Esophagus squamous epithelium (tissue), 5 donors: ENCODE measurements at regions not wholly inside any gene's neighbourhood (a gene's known extent, or its start where the extent isn't known, plus 50 kb on each side); places are given as distances from the start of the nearest gene placed in this dataset.

Source experiments
- DNase-seq: peaks from one replicate; lab custom pipeline; 2025; lab: John Stamatoyannopoulos, UW
- H3K27ac ChIP-seq, 4 donors: fragments of 200-600 bp; sonication (generic); one replicate each; pipeline ENCODE4 v1.5.1; 2016 to 2019; ENCODE audit warnings: mild to moderate bottlenecking in 1 of 4
- H3K27me3 ChIP-seq, 4 donors: fragments of 200-600 bp; sonication (generic); 1 replicate in 3 of 4; 2 replicates in 1 of 4; pipeline versions ENCODE4 v1.5.1 to v1.6.0; 2017 to 2021; ENCODE audit warnings: antibody characterized with exemption in 1 of 4
- H3K36me3 ChIP-seq, 3 donors: fragments of 200-600 bp; sonication (generic); one replicate each; pipeline ENCODE4 v1.5.1; 2016 to 2019
- H3K4me1 ChIP-seq, 3 donors: fragments of 200-600 bp; sonication (generic); one replicate each; pipeline ENCODE4 v1.5.1; 2017 to 2019
- H3K4me3 ChIP-seq, 4 donors: fragments of 200-600 bp; sonication (generic); 1 replicate in 3 of 4; 2 replicates in 1 of 4; pipeline ENCODE4 v1.5.1; 2016 to 2019; ENCODE audit warnings: mild to moderate bottlenecking in 2 of 4, moderate library complexity in 1 of 4
- H3K9me3 ChIP-seq, 3 donors: fragments of 200-600 bp; sonication (generic); one replicate each; pipeline ENCODE4 v1.5.1; 2016 to 2019
- POLR2A ChIP-seq, 4 donors: fragments of 450-650 bp; IDR thresholded peaks; one replicate each; pipeline ENCODE4 v1.6.1; 2017; ENCODE audit warnings: antibody characterized with exemption in 4 of 4, mild to moderate bottlenecking in 4 of 4, moderate library complexity in 3 of 4
- WGBS, 2 donors: methylation state at CpG; one replicate each; pipeline ENCODE4 v1.1.5; 2018; 5-methylcytosine and 5-hydroxymethylcytosine counted together
- intact Hi-C: fragments of 100-400 bp; cut with DNase I; formaldehyde crosslinking; loops from one replicate; pipeline ENCODE4 v1.15.0; 2022
- TF ChIP-seq, protein P1 (sequence below), 6 experiments: fragments of 450-650 bp in 4 of 6; fragments of 200-600 bp in 2 of 6; sonication (generic) in 2 of 6; IDR thresholded peaks; one replicate each; pipeline ENCODE4 v1.5.1; 2016 to 2019; ENCODE audit warnings: antibody characterized with exemption in 6 of 6, mild to moderate bottlenecking in 4 of 6, moderate library complexity in 4 of 6
- donor health status: DM: yes; HTN: yes; CAD: no.

DNA sequence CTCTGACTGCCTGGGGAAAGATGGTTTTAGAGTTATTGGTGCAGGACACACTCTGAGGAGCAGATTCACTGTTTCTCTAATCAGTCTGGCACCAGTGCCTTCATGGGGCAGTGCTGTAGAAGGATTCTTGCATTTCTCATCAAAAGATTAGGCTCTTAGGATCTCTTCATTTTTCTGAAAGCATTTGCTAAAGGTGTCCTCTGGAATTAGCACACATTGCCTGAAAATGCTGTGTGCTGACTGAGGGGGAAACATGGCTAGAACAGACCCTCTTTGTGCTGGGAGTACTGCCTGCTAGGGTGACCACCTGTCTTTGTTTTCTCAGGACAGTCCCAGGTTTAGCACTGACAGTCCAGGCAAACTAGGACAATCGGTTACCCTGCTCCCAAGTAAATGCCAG is 301.0 kb downstream of the PTEN start:
- no peaks in the 10 kb centered on the region for H3K36me3 ChIP-seq
- TF ChIP-seq, protein P1, sequence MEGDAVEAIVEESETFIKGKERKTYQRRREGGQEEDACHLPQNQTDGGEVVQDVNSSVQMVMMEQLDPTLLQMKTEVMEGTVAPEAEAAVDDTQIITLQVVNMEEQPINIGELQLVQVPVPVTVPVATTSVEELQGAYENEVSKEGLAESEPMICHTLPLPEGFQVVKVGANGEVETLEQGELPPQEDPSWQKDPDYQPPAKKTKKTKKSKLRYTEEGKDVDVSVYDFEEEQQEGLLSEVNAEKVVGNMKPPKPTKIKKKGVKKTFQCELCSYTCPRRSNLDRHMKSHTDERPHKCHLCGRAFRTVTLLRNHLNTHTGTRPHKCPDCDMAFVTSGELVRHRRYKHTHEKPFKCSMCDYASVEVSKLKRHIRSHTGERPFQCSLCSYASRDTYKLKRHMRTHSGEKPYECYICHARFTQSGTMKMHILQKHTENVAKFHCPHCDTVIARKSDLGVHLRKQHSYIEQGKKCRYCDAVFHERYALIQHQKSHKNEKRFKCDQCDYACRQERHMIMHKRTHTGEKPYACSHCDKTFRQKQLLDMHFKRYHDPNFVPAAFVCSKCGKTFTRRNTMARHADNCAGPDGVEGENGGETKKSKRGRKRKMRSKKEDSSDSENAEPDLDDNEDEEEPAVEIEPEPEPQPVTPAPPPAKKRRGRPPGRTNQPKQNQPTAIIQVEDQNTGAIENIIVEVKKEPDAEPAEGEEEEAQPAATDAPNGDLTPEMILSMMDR (IDR thresholded peaks at IDR 0.05) = no peak
- TF ChIP-seq POLR2A (IDR thresholded peaks at IDR 0.05) = no peak
- DNase-seq = no peak
- no peaks in the 10 kb centered on the region for H3K27me3 ChIP-seq
- no peaks in the 10 kb centered on the region for H3K9me3 ChIP-seq
- intact Hi-C loops = no loop called here
- H3K4me3 ChIP-seq = no peak overlapping the region
- peaks cover 0 to 10% (median 4%) of the 10 kb centered on the region in 3 donors for H3K4me1 ChIP-seq
- H3K27ac ChIP-seq = no peak overlapping the region
- 86 to 100% methylated on average over 1 of the region's 1 CpG for WGBS, 2 donors

DNA sequence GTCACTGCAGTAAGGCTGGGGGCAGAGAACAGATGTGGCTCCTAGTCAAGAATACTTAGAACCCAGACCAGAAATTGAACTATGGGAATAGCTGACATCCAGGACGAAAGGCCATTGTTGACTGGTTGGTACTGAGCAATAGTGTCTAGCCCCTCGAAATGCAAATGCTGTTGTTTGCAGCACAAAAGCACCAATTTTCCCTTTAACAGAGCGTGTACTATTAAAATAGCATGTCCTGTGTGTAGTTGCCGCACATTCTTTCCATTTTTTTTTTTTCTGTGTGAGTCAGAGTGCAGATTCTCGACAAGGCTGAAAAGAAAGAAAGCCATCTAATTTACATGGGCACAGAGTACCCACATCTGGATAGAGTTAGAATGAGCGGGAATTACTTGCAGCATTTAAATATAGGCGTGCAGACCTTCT is 302.4 kb downstream of the PTEN start:
- no peak overlapping the region for H3K4me3 ChIP-seq
- intact Hi-C loops = no loop called here
- DNase-seq = no peak
- no peaks in the 10 kb centered on the region for H3K36me3 ChIP-seq
- TF ChIP-seq, protein P1 (IDR thresholded peaks at IDR 0.05) = no peak
- TF ChIP-seq POLR2A (IDR thresholded peaks at IDR 0.05) = no peak
- no peaks in the 10 kb centered on the region for H3K9me3 ChIP-seq
- 43 to 45% methylated on average over 7 of the region's 7 CpGs for WGBS, 2 donors
- H3K27ac ChIP-seq = peak overlapping the region in 1 of 4 donors; percentile 18
- H3K27me3 ChIP-seq = no peaks in the 10 kb centered on the region
- peaks cover 0 to 10% (median 4%) of the 10 kb centered on the region in 3 donors for H3K4me1 ChIP-seq

DNA sequence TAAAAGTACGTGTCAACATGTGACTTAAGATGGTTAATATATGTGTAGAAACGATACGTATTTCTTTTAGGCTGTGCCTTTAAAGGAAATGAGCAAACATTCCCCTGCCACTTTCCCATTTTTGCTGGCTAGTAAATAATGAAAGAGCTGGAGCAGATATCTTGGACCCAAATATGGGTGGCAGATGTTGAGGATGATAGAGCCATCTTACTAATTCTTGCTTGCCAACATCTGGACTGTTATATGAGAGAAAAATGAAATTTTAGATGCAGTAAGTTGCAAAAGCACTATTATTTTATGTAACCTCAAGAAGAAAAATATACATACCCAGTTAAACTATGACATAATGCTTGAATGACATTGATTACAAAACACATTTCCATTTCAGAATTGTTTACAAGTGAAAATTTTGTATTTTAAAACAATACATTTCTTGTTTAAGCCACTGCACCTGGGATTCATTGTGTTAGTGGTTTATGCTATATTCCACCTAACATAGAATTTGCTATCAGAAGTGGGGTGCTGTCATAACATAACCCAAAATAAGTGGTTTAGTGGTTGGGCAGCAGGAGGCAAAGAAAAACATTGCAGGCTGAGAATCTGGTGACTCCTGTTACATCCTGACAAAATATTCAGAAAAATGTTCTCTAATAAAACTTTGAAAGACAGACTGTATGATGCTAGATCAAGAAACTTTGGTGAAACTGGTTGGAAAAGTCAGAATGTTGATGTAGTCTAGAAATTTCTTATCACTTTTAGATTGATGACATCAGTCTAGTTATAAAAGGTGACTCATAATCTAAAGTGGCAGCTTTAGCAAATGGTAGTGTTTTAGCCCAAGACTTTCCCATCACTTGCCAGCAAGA is 305.0 kb downstream of the PTEN start:
- Histone ChIP-seq H3K4me1 (peaks cover 0 to 10% (median 4%) of the 10 kb centered on the region in 3 donors), H3K27ac (no peak overlapping the region), H3K4me3 (no peak overlapping the region), H3K36me3 (no peaks in the 10 kb centered on the region), H3K9me3 (no peaks in the 10 kb centered on the region), H3K27me3 (no peaks in the 10 kb centered on the region)
- DNase-seq = no peak
- intact Hi-C loops = no loop called here
- no peak for TF ChIP-seq POLR2A (IDR thresholded peaks at IDR 0.05)
- TF ChIP-seq, protein P1 (IDR thresholded peaks at IDR 0.05) = no peak
- 84 to 96% methylated on average over 3 of the region's 3 CpGs for WGBS, 2 donors

DNA sequence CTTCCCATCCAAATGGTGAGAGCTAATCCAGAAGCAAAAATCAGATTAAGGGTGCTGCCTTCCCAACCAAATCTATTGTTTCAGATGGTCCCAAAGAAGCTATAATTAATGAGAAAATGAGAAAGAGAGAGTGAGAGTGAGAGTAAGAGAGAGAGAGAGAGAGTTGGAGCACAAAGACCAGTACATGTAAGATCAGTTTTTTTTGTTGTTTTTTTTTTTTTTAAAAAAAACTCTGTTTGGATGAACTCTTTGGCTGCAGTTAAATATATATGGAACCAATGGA is 305.6 kb downstream of the PTEN start:
- intact Hi-C loops = no loop called here
- Histone ChIP-seq H3K4me1 (peaks cover 0 to 10% (median 4%) of the 10 kb centered on the region in 3 donors), H3K9me3 (no peaks in the 10 kb centered on the region), H3K27me3 (no peaks in the 10 kb centered on the region), H3K4me3 (no peak overlapping the region), H3K27ac (no peak overlapping the region), H3K36me3 (no peaks in the 10 kb centered on the region)
- TF ChIP-seq, protein P1 (IDR thresholded peaks at IDR 0.05) = no peak
- TF ChIP-seq POLR2A (IDR thresholded peaks at IDR 0.05) = no peak
- no peak for DNase-seq

DNA sequence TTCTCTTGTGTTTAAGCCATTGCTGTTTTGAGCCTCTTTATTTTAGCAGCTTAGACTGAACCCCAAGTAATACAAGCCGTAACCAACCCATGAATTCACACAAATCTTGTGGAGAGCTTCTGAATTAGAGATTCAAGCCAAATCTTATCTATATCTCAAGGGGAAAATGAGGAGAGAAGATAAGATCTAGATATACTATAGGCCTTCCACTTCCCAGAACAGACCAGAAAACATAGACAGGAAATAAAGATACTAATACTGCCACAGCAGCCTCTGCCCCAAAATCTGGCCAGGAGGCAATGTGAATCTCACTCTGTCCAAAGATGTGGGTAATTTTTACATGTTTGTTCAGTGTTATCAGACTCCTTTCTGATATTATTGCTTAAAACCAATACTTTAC is 307.2 kb downstream of the PTEN start:
- H3K27me3 ChIP-seq = no peaks in the 10 kb centered on the region
- H3K4me3 ChIP-seq = no peak overlapping the region
- H3K9me3 ChIP-seq = peaks cover 0 to 7% (median 0%) of the 10 kb centered on the region in 3 donors
- H3K4me1 ChIP-seq = peaks cover 0 to 9% (median 3%) of the 10 kb centered on the region in 3 donors
- no peak overlapping the region for H3K27ac ChIP-seq
- H3K36me3 ChIP-seq = no peaks in the 10 kb centered on the region
- intact Hi-C loops = no loop called here
- WGBS, 2 donors = 87 to 90% methylated on average over 1 of the region's 1 CpG
- TF ChIP-seq POLR2A (IDR thresholded peaks at IDR 0.05) = no peak
- TF ChIP-seq, protein P1 (IDR thresholded peaks at IDR 0.05) = no peak
- no peak for DNase-seq
